Endothelial cell of umbilical vein (primary cell): ENCODE measurements at regions not wholly inside any gene's neighbourhood (a gene's known extent, or its start where the extent isn't known, plus 50 kb on each side); places are given as distances from the start of the nearest gene placed in this dataset.

Source experiments
- POLR2AphosphoS5 ChIP-seq: IDR thresholded peaks from 2 replicates; pipeline ENCODE4 v1.6.1; 2012; ENCODE audit warnings: low read depth, mild to moderate bottlenecking, control low read depth, low read length, moderate library complexity; ENCODE audit not compliant: insufficient read depth
- TF ChIP-seq, protein P1 (sequence below), 2 donors: IDR thresholded peaks; 1 replicate in 1 of 2; 2 replicates in 1 of 2; pipeline ENCODE4 v1.5.1; 2011; ENCODE audit warnings: low read length in 2 of 2, mild to moderate bottlenecking in 2 of 2, moderate library complexity in 2 of 2, control low read depth in 1 of 2, inconsistent platforms in 1 of 2, low read depth in 1 of 2; ENCODE audit not compliant: insufficient read depth in 1 of 2; ENCODE audit errors: extremely low read depth in 1 of 2

GRCh38 chr2:21945658-21946057 lies 821.9 kb downstream of the TDRD15 start:
- TF ChIP-seq, protein P1, sequence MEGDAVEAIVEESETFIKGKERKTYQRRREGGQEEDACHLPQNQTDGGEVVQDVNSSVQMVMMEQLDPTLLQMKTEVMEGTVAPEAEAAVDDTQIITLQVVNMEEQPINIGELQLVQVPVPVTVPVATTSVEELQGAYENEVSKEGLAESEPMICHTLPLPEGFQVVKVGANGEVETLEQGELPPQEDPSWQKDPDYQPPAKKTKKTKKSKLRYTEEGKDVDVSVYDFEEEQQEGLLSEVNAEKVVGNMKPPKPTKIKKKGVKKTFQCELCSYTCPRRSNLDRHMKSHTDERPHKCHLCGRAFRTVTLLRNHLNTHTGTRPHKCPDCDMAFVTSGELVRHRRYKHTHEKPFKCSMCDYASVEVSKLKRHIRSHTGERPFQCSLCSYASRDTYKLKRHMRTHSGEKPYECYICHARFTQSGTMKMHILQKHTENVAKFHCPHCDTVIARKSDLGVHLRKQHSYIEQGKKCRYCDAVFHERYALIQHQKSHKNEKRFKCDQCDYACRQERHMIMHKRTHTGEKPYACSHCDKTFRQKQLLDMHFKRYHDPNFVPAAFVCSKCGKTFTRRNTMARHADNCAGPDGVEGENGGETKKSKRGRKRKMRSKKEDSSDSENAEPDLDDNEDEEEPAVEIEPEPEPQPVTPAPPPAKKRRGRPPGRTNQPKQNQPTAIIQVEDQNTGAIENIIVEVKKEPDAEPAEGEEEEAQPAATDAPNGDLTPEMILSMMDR (IDR thresholded peaks at IDR 0.05; ENCODE audit: extremely low read depth in 1 of 2, insufficient read depth in 1 of 2, low read depth in 1 of 2, low read length in 2 of 2), result no peak
- TF ChIP-seq POLR2AphosphoS5, result no peak
